WTC11 (cell line): ENCODE measurements at regions not wholly inside any gene's neighbourhood (a gene's known extent, or its start where the extent isn't known, plus 50 kb on each side); places are given as distances from the start of the nearest gene placed in this dataset.
"Not testable (repeated sequence)": the region's sequence is repeated elsewhere in the genome, so short reads cannot be mapped to it uniquely, and the experiment has no call there.

Experiments
- ATAC-seq: fragments of 200-7000 bp; cut with Tn5 transposase; 2 replicates; pipeline ENCODE4 v1.10.0; 2021; ENCODE audit warnings: mild to moderate bottlenecking, moderate library complexity
- CTCF ChIA-PET: fragments of 300-600 bp; sonication (Branson Sonifier 250); formaldehyde crosslinking; loops from one replicate; lab custom pipeline; 2021; ENCODE audit warnings: antibody characterized with exemption; lab: Charles Lee
- POLR2A ChIA-PET: fragments of 350-600 bp; sonication (Branson Sonifier 250); formaldehyde crosslinking; loops from one replicate; lab custom pipeline; 2021; ENCODE audit warnings: antibody characterized with exemption; lab: Charles Lee
- DNase-seq: peaks from one replicate; pipeline ENCODE4 v3.0.0; 2021; ENCODE audit warnings: low spot score
- H3K27ac Mint-ChIP-seq: 2 replicates; pipeline ENCODE4 v1.8.0; 2021; ENCODE audit warnings: mixed read lengths
- H3K27me3 Mint-ChIP-seq: 2 replicates; pipeline ENCODE4 v1.8.0; 2021; ENCODE audit warnings: low read depth, mild to moderate bottlenecking, moderate library complexity, mixed read lengths
- H3K36me3 Mint-ChIP-seq: 2 replicates; pipeline ENCODE4 v1.8.0; 2021; ENCODE audit warnings: mixed read lengths
- H3K4me1 Mint-ChIP-seq: 2 replicates; pipeline ENCODE4 v1.8.0; 2022; ENCODE audit warnings: mixed read lengths
- H3K4me3 Mint-ChIP-seq: 2 replicates; pipeline ENCODE4 v1.8.0; 2021; ENCODE audit warnings: mild to moderate bottlenecking, moderate library complexity, mixed read lengths
- H3K9me3 Mint-ChIP-seq: 2 replicates; pipeline ENCODE4 v1.8.0; 2021; ENCODE audit warnings: mixed read lengths
- ELF4 ChIP-seq: sonication (generic); formaldehyde crosslinking; IDR thresholded peaks from 2 replicates; pipeline ENCODE4 v1.8.1; 2022; ENCODE audit warnings: low read depth, mild to moderate bottlenecking, moderate library complexity, missing genetic modification reagents
- EMX1 ChIP-seq: fragments of 250-450 bp; sonication (Bioruptor Pico); IDR thresholded peaks from 2 replicates; pipeline ENCODE4 v1.8.0; 2021; ENCODE audit warnings: mild to moderate bottlenecking
- FOXP1 ChIP-seq: sonication (generic); formaldehyde crosslinking; IDR thresholded peaks from 2 replicates; pipeline ENCODE4 v1.8.0; 2022; ENCODE audit warnings: missing genetic modification reagents, mild to moderate bottlenecking, moderate library complexity, borderline replicate concordance
- GTF2I ChIP-seq: fragments of 250-450 bp; sonication (Bioruptor Pico); conservative IDR thresholded peaks from 2 replicates; pipeline ENCODE4 v1.4.0; 2021; ENCODE audit warnings: mild to moderate bottlenecking
- OVOL2 ChIP-seq: fragments of 250-450 bp; sonication (Bioruptor Pico); IDR thresholded peaks from 2 replicates; pipeline ENCODE4 v1.9.0; 2021; ENCODE audit warnings: mild to moderate bottlenecking, borderline replicate concordance
- PRDM15 ChIP-seq: sonication (generic); formaldehyde crosslinking; IDR thresholded peaks from 2 replicates; pipeline ENCODE4 v1.8.0; 2022; ENCODE audit warnings: missing genetic modification reagents
- PREB ChIP-seq: sonication (generic); formaldehyde crosslinking; IDR thresholded peaks from 2 replicates; pipeline ENCODE4 v1.8.1; 2022; ENCODE audit warnings: mild to moderate bottlenecking, missing genetic modification reagents, moderate library complexity, borderline replicate concordance
- PRRX2 ChIP-seq: fragments of 250-450 bp; sonication (Bioruptor Pico); IDR thresholded peaks from 2 replicates; pipeline ENCODE4 v1.8.0; 2021; ENCODE audit warnings: mild to moderate bottlenecking
- TEAD4 ChIP-seq: sonication (generic); formaldehyde crosslinking; IDR thresholded peaks from 2 replicates; pipeline ENCODE4 v1.8.0; 2022; ENCODE audit warnings: mild to moderate bottlenecking, missing genetic modification reagents
- USF2 ChIP-seq: sonication (generic); formaldehyde crosslinking; IDR thresholded peaks from 2 replicates; pipeline ENCODE4 v1.8.1; 2023; ENCODE audit warnings: mild to moderate bottlenecking, missing genetic modification reagents, moderate library complexity
- ZBTB21 ChIP-seq: sonication (generic); formaldehyde crosslinking; IDR thresholded peaks from 2 replicates; pipeline ENCODE4 v1.8.1; 2023; ENCODE audit warnings: mild to moderate bottlenecking, missing genetic modification reagents, borderline replicate concordance
- ZNF219 ChIP-seq: sonication (generic); formaldehyde crosslinking; IDR thresholded peaks from 2 replicates; pipeline ENCODE4 v1.8.0; 2023; ENCODE audit warnings: missing genetic modification reagents, mild to moderate bottlenecking, borderline replicate concordance
- TF ChIP-seq, protein P1 (sequence below): fragments of 250-450 bp; sonication (Bioruptor Pico); IDR thresholded peaks from 2 replicates; pipeline ENCODE4 v2.1.2; 2022; ENCODE audit warnings: mild to moderate bottlenecking, moderate library complexity
- TF ChIP-seq, protein P2 (sequence below): sonication (generic); formaldehyde crosslinking; IDR thresholded peaks from 2 replicates; pipeline ENCODE4 v1.8.1; 2022; ENCODE audit warnings: mild to moderate bottlenecking, moderate library complexity, missing genetic modification reagents
- TF ChIP-seq, protein P3 (sequence below): sonication (generic); formaldehyde crosslinking; IDR thresholded peaks from 2 replicates; pipeline ENCODE4 v1.8.1; 2023; ENCODE audit warnings: mild to moderate bottlenecking, missing genetic modification reagents

DNA sequence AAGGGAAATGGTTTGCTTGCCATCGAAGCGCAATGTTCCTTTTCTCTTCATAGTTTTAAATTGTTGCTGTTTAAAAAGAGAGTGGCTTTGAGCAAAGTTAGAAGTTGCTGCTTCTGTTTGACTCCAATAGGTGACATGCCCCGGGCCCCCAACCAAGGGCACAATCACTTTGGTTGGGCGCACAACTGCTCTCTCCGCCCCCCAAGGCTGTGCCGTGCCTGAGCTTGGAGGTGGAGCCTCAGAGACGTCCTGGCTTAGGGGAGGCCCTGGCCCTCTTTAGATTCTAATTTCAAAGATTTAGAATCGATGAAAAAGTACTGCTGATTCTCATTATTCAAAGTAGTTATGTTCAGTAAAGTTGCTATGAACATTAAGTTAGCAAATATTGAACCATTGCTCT is 725.9 kb downstream of the COL12A1 start:
- no peak overlapping the region for H3K4me3 Mint-ChIP-seq
- no peaks in the 10 kb centered on the region for H3K9me3 Mint-ChIP-seq
- ChIA-PET POLR2A (no interaction called here), CTCF (no interaction called here)
- DNase-seq (no peak), ATAC-seq (peak; percentile 48; the same call in 1 of the 2 replicates)
- no peaks in the 10 kb centered on the region for H3K36me3 Mint-ChIP-seq
- H3K27ac Mint-ChIP-seq = no peak overlapping the region
- H3K27me3 Mint-ChIP-seq = peaks cover 18% of the 10 kb centered on the region
- peaks cover 8% of the 10 kb centered on the region for H3K4me1 Mint-ChIP-seq
- TF ChIP-seq EMX1 (no peak), ZBTB21 (CRISPR knock-in tag) (no peak)

DNA sequence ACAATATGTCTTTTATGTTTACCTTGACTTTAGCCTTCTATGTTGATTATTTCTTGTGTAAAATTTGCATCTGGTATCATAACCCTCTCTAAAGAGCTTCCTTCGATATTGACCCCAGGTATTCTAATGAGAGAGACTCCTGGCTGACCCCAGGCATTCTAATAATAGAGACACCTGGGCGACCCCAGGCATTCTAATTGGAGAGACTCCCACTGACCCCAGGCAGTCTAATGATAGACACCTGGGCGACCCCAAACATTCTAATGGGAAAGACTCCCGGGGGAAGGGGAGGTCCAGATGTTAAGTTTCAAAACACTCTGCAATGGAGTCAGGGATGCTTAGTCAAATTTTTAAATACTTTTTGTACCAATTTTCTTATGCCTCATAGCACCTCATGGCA is 726.4 kb downstream of the COL12A1 start:
- no peak for DNase-seq
- Mint-ChIP-seq H3K27me3 (peaks cover 18% of the 10 kb centered on the region), H3K9me3 (no peaks in the 10 kb centered on the region), H3K4me1 (peaks cover 8% of the 10 kb centered on the region), H3K4me3 (no peak overlapping the region), H3K36me3 (no peaks in the 10 kb centered on the region), H3K27ac (no peak overlapping the region)
- TF ChIP-seq FOXP1 (CRISPR knock-in tag) = no peak
- TF ChIP-seq GTF2I (CRISPR knock-in tag) = no peak
- no peak for TF ChIP-seq OVOL2
- no peak for TF ChIP-seq PRDM15 (CRISPR knock-in tag)
- TF ChIP-seq, protein P1, sequence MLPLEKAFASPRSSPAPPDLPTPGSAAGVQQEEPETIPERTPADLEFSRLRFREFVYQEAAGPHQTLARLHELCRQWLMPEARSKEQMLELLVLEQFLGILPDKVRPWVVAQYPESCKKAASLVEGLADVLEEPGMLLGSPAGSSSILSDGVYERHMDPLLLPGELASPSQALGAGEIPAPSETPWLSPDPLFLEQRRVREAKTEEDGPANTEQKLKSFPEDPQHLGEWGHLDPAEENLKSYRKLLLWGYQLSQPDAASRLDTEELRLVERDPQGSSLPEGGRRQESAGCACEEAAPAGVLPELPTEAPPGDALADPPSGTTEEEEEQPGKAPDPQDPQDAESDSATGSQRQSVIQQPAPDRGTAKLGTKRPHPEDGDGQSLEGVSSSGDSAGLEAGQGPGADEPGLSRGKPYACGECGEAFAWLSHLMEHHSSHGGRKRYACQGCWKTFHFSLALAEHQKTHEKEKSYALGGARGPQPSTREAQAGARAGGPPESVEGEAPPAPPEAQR = no peak
- no peak for TF ChIP-seq TEAD4 (CRISPR knock-in tag)
- TF ChIP-seq, protein P2, sequence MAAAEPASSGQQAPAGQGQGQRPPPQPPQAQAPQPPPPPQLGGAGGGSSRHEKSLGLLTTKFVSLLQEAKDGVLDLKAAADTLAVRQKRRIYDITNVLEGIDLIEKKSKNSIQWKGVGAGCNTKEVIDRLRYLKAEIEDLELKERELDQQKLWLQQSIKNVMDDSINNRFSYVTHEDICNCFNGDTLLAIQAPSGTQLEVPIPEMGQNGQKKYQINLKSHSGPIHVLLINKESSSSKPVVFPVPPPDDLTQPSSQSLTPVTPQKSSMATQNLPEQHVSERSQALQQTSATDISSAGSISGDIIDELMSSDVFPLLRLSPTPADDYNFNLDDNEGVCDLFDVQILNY (CRISPR knock-in tag) = no peak
- TF ChIP-seq PREB (CRISPR knock-in tag) = no peak
- TF ChIP-seq USF2 (CRISPR knock-in tag) = no peak
- no peak for TF ChIP-seq PRRX2 (CRISPR knock-in tag)
- TF ChIP-seq, protein P3, sequence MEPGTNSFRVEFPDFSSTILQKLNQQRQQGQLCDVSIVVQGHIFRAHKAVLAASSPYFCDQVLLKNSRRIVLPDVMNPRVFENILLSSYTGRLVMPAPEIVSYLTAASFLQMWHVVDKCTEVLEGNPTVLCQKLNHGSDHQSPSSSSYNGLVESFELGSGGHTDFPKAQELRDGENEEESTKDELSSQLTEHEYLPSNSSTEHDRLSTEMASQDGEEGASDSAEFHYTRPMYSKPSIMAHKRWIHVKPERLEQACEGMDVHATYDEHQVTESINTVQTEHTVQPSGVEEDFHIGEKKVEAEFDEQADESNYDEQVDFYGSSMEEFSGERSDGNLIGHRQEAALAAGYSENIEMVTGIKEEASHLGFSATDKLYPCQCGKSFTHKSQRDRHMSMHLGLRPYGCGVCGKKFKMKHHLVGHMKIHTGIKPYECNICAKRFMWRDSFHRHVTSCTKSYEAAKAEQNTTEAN (CRISPR knock-in tag) = no peak
- no peak for TF ChIP-seq ZNF219 (CRISPR knock-in tag)
- no peak for TF ChIP-seq ELF4 (CRISPR knock-in tag)
- CTCF ChIA-PET = no interaction called here
- no peak for ATAC-seq
- POLR2A ChIA-PET = no interaction called here

GRCh38 chr6:74474046-74474445 is 731.8 kb downstream of the COL12A1 start:
- H3K27me3 Mint-ChIP-seq, H3K27ac Mint-ChIP-seq, H3K4me3 Mint-ChIP-seq, H3K9me3 Mint-ChIP-seq, ATAC-seq, POLR2A ChIA-PET, DNase-seq, CTCF ChIA-PET, H3K36me3 Mint-ChIP-seq: not testable (repeated sequence)
- peaks cover 13% of the 10 kb centered on the region for H3K4me1 Mint-ChIP-seq

GRCh38 chr6:74468552-74468951 is 737.3 kb downstream of the COL12A1 start:
- H3K27ac Mint-ChIP-seq, ATAC-seq, H3K36me3 Mint-ChIP-seq, H3K27me3 Mint-ChIP-seq, H3K9me3 Mint-ChIP-seq, POLR2A ChIA-PET, DNase-seq, CTCF ChIA-PET, H3K4me3 Mint-ChIP-seq: not testable (repeated sequence)
- H3K4me1 Mint-ChIP-seq = peaks cover 12% of the 10 kb centered on the region
